Suppressor macrophage treated with lipopolysaccharide for 4 hours (primary cell): ENCODE measurements at regions not wholly inside any gene's neighbourhood (a gene's known extent, or its start where the extent isn't known, plus 50 kb on each side); places are given as distances from the start of the nearest gene placed in this dataset.
"Not testable (repeated sequence)": the region's sequence is repeated elsewhere in the genome, so short reads cannot be mapped to it uniquely, and the experiment has no call there.

ENCODE experiments used
- DNase-seq: peaks from one replicate; pipeline ENCODE4 v3.0.0-alpha.2; 2020

GRCh38 chr1:99361406-99361805 lies 97.1 kb downstream of the PLPPR4 start:
- DNase-seq, result no peak

- no peak for DNase-seq
Measured at GRCh38 chr1:99363531-99363930, 99.2 kb downstream of the PLPPR4 start.

DNA sequence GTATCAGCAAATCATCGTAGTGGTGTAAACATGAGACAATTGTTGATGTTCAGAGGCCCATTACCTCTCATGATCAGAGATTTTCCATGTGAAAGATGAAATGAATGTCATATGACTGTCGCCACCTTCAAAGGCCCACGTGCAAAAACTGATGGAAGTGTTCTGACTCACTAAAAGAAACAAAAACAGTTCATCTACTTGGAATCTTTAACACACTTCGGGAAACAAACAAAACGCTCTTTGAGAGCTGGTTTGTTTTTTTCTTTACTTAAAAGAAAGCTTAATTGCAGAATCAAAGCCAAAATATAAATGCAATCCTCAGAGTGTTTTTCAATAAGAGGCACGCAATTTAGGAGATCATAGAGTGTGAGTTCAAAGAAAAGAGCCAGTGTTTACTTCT lies 100.8 kb downstream of the PLPPR4 start:
- DNase-seq, result no peak

DNA sequence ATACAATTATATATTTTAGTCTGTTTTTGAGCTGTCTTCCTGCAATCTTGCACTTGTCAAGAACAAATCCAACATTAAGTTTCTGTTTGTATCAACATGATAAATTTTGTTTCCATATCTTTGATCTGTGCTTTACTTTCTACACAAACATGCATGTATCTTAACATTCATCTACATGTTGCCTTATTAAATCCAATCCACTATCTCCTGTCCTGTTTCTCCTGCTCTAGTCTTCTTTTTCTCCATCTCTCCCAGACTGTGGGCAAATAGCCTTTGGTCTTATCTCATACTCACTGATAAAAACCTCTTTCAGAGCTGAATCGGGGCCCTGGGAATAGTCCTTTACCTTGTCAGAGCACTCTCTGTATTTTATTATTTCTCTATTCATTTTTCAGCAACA lies 101.3 kb downstream of the PLPPR4 start:
- DNase-seq, result no peak

DNA sequence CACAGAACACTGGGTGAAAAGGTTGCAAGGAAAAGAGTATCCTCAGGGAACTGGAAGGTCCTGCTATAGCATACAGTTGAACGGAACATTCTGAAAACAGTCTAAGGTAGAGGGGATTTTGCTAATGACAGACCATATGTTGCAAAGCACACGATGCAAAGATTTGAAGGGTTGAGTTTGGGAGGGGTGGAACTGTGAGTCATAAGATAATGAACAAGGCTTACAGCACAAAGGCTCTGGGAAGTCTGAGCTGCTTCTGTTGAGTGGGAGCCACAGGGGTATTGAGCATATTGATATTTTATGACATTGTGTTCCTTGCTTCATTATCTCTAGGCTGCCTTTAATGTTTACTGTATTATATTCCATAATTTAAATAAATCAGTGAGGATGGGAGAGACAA lies 104.9 kb downstream of the PLPPR4 start:
- DNase-seq, result no peak

GRCh38 chr1:99370476-99370875 lies 106.2 kb downstream of the PLPPR4 start:
- DNase-seq, result no peak

GRCh38 chr1:99371413-99371812 lies 107.1 kb downstream of the PLPPR4 start:
- DNase-seq, result no peak

- DNase-seq, result peak; percentile 47
Measured at GRCh38 chr1:99374109-99374508, 109.8 kb downstream of the PLPPR4 start.

DNA sequence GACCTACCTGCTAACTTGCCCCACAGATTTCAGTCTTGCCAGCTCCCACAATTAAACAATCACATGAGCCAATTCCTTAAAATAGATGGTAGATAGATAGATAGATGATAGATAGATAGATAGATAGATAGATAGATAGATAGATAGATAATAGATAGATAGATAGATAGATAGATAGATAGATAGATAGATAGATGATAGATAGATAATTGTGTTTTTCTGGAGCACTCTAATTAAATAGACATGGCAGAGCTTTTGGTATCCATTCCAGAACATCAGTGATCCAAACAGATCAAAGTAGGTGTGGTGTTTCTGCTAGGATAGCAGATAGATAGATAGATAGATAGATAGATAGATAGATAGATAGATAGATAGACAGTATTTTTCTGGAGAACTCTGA lies 110.4 kb downstream of the PLPPR4 start:
- DNase-seq, result not testable (repeated sequence)

GRCh38 chr1:99384021-99384420 lies 119.7 kb downstream of the PLPPR4 start:
- DNase-seq, result no peak

DNA sequence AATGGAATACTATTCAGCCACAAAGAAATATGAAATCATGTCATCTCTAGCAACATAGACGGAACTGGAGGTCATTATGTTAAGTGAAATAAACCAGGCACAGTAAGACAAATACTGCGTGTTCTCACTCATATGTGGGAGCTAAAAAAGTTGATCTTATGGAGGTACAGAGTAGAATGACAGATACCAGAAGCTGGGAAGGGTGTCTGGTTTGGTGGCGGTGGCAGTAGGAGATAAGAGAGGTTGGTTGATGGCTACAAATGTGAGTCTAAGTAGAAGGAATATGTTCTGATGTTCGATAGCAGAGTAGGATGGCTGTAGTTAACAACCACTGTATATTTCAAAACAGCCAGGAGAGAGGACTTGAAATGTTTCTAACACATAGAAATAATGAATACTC lies 121.6 kb downstream of the PLPPR4 start:
- DNase-seq, result no peak

GRCh38 chr1:99396389-99396788 lies 132.1 kb downstream of the PLPPR4 start:
- no peak for DNase-seq

DNA sequence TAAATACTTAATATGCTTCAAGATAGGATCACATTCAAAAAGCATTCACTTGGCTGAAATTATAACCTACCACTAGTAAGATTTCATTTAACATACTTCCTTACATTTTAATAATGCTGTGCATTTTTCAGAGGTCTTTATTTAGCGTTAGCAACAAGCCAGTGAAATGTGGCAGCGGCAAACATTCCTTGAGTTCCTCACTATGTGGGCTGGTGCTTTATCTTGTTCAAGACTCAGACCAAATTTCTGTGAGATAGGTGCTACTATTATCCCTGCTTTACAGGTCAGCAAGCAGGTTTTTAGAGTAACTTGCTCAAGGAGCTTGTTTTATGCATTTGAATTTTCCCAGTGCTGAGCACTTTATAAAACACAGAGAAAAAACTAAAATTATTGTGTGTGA lies 132.7 kb downstream of the PLPPR4 start:
- no peak for DNase-seq

DNA sequence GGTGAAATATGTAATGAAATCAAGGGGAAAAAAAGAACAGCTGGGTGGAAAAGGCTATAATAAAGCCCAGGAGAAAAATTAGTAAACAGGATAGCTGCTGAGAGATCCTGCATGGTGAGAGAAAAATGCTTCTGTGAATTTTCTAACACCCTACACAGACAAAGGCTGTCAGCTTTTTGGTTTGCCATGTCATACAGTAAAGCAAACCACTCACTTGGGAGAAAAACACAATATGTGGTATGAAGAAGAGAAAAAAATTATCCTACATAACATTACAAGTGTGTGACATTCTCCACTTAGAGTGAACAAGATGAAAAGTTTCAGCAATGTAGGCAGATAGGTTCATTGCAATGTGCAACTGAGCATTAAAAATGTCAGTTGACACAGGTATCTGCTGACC lies 133.6 kb downstream of the PLPPR4 start:
- DNase-seq, result no peak

- not testable (repeated sequence) for DNase-seq
Measured at GRCh38 chr1:99401556-99401955, 137.3 kb downstream of the PLPPR4 start.

- not testable (repeated sequence) for DNase-seq
Measured at GRCh38 chr1:99404399-99404798, 140.1 kb downstream of the PLPPR4 start.

DNA sequence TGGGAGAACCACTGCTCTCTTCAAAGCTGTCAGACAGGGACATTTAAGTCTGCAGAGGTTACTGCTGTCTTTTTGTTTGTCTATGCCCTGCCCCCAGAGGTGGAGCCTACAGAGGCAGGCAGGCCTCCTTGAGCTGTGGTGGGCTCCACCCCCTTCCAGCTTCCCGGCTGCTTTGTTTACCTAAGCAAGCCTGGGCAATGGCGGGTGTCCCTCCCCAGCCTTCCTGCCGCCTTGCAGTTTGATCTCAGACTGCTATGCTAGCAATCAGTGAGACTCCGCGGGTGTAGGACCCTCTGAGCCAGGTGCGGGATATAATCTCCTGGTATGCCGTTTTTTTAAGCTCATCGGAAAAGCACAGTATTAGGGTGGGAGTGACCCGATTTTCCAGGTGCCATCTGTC lies 141.0 kb downstream of the PLPPR4 start:
- DNase-seq, result not testable (repeated sequence)

DNA sequence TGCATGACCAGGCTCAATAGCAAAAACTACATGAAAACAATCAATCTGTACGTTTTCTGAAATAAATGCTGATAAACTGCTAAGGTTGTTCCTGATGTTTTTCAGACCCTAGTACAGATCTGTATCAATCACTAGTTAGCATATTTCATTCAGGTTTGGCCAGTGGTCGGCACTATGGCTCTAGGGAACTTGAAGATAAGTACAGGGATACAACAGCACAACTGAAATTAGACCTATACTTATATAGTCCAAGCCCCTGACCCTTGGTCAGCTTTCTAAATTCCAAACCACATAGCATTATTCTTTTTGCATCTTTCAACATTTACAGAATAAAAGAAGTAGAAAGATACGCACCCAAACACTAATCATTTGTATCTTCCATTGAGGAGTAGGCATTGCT lies 142.7 kb downstream of the PLPPR4 start:
- no peak for DNase-seq

DNA sequence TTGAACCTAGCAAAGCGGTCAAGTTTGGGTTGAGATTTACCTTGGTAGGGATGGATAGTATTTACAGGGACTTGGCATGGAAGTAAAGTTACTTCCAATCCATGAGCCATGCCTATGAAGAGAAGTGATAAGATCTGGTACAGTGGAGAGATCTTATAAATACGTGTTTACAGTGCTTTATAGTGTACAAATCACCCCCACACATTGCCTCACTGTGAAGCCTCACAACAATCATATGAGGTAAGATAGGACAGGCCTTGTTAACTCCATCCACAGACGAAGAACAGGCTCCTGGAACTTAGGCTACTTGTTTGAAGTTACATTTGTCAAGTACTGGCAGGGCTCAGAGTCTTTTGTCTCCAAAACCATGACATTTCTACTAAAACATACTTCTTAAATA lies 159.8 kb downstream of the PLPPR4 start:
- DNase-seq, result no peak

GRCh38 chr1:99429754-99430153 lies 165.5 kb downstream of the PLPPR4 start:
- no peak for DNase-seq

GRCh38 chr1:99438656-99439230 lies 174.5 kb downstream of the PLPPR4 start:
- no peak for DNase-seq

- DNase-seq, result peak; percentile 14
Measured at GRCh38 chr1:99439433-99440075, 175.3 kb downstream of the PLPPR4 start.

GRCh38 chr1:99441299-99442095 lies 177.2 kb downstream of the PLPPR4 start:
- DNase-seq, result peak; percentile 67

- DNase-seq, result not testable (repeated sequence)
Measured at GRCh38 chr1:99444211-99444927, 180.1 kb downstream of the PLPPR4 start.
